Suprapubic skin (tissue), 4 donors: ENCODE measurements at regions not wholly inside any gene's neighbourhood (a gene's known extent, or its start where the extent isn't known, plus 50 kb on each side); places are given as distances from the start of the nearest gene placed in this dataset.

Experiments used
- CTCF ChIP-seq, 2 donors: fragments of 200-600 bp in 1 of 2; fragments of 450-650 bp in 1 of 2; sonication (generic) in 1 of 2; IDR thresholded peaks; one replicate each; pipeline ENCODE4 v1.5.1; 2016 to 2019; ENCODE audit warnings: antibody characterized with exemption in 2 of 2, mild to moderate bottlenecking in 1 of 2, moderate library complexity in 1 of 2
- EP300 ChIP-seq: sonication (generic); formaldehyde crosslinking; IDR thresholded peaks from one replicate; pipeline ENCODE4 v1.6.1; 2017; ENCODE audit warnings: antibody characterized with exemption
- POLR2A ChIP-seq, 2 donors: fragments of 450-650 bp; IDR thresholded peaks; one replicate each; pipeline ENCODE4 v1.6.1; 2017; ENCODE audit warnings: antibody characterized with exemption in 2 of 2, mild to moderate bottlenecking in 2 of 2, moderate library complexity in 2 of 2
- POLR2AphosphoS5 ChIP-seq, 3 donors: sonication (generic); formaldehyde crosslinking; IDR thresholded peaks; one replicate each; pipeline ENCODE4 v1.6.1; 2017; ENCODE audit warnings: antibody characterized with exemption in 3 of 3

- TF ChIP-seq POLR2A (IDR thresholded peaks at IDR 0.05) (no peak), CTCF (IDR thresholded peaks at IDR 0.05) (no peak), POLR2AphosphoS5 (IDR thresholded peaks at IDR 0.05) (no peak), EP300 (no peak)
Observed at GRCh38 chr6:113352831-113353230, 504.3 kb upstream of the MARCKS start.
